ENCODE measurements at regions not wholly inside any gene's neighbourhood (a gene's known extent, or its start where the extent isn't known, plus 50 kb on each side); places are given as distances from the start of the nearest gene placed in this dataset.
"Not testable (repeated sequence)": the region's sequence is repeated elsewhere in the genome, so short reads cannot be mapped to it uniquely, and the experiment has no call there.

- no peak for DNase-seq (ENCODE audit: low spot score)
These were observed 138.8 kb upstream of the ITGA6 start for GRCh38 chr2:172288603-172289002.

GRCh38 chr2:172293952-172294351 is 133.4 kb upstream of the ITGA6 start:
- no peak for DNase-seq (ENCODE audit: low spot score)

GRCh38 chr2:172294983-172295382 is 132.4 kb upstream of the ITGA6 start:
- DNase-seq (ENCODE audit: low spot score), result no peak

DNA sequence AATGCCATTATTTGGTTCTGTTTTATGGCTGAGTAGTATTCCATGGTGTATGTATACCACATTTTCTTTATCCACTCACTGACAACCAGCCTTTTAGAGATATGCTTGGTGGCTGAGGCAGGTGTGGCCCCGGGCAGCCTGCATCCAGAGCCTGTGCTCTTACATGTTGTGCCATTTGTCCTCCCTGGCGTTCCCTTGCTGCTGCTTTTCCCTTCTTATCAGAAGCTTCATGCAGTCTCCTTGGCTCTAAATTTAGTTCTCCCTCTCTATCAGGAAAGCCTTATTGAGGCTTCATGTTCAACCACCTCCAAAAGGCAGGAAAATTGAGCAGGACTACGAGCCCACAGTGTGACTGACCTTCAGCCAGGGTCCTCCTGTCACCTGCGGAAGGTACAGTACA is 131.7 kb upstream of the ITGA6 start:
- DNase-seq (ENCODE audit: low spot score), result no peak

DNA sequence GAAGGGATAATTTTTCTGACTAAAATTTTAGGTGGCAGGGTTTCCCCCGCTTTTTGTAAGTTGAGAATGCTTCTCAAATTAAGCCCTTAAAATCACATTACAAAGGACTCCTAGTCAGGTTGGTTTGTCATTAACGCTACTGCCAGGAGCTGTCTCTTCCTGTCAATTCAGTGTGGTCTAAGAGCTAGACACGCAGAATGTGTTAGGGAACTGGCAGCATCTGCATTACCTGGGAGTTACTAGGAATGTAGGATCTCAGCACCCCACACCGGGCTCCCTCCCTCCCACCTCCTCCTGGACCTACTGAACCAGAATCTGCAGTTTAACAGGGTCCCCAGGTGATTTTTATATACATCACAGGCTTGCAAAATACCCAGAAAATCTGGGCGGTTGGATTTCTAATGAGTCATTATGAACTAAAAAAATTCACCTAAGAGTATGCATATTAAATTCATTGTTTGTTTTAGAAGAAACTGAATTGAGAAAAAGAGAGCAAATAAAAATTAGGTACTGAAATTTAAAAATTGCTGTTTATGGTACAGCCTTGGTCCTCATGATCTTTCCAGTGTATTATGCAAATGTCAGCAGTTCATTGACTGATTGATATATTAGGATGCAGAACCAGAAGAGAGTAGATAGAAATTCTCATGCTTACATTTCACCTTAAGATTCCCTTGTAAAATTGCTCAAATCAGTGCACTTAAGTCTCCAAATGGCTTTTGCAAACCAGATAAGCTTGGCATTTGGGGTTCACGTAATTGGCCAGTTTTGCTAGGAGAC is 130.9 kb upstream of the ITGA6 start:
- no peak for DNase-seq (ENCODE audit: low spot score)

GRCh38 chr2:172297531-172297930 is 129.9 kb upstream of the ITGA6 start:
- DNase-seq (ENCODE audit: low spot score), result no peak

DNA sequence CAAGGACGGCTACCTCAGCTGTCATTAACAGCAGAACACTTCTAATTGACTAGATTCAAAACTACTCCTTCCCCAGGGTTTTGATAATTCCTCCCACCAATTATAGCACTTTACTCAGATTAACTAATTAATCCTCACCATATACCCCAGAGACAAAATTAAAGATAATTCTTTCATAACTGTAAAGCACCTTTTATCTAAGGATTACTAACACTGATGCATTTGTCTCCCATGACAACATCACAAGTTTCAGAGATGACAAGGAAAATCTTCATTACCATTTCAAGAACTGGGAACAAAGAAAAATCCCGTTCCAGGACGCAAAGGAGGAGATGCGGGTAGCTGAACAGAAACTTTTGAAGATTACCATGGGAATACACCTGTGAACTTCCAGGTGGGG is 129.4 kb upstream of the ITGA6 start:
- no peak for DNase-seq (ENCODE audit: low spot score)

- no peak for DNase-seq (ENCODE audit: low spot score)
These were observed 127.6 kb upstream of the ITGA6 start for GRCh38 chr2:172299741-172300140.

DNA sequence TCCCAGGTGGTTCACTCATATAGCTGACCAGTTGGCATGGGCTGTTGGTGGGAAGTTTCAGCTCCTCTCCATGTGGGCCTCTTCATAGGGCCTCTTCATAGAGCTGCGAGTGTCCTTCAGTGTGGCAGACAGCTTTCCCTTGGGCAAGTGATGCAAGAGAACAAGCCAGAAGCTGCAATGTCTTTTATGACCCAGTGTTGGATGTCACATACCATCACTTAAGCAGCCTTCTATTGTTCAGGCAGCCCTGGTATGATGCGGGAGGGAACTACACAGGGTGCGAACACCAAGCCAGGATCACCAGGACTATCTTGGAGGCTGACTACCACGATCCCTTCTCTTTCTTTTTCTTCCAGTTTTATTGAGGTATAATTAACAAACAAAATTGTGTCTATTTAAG is 126.5 kb upstream of the ITGA6 start:
- DNase-seq (ENCODE audit: low spot score), result no peak

DNA sequence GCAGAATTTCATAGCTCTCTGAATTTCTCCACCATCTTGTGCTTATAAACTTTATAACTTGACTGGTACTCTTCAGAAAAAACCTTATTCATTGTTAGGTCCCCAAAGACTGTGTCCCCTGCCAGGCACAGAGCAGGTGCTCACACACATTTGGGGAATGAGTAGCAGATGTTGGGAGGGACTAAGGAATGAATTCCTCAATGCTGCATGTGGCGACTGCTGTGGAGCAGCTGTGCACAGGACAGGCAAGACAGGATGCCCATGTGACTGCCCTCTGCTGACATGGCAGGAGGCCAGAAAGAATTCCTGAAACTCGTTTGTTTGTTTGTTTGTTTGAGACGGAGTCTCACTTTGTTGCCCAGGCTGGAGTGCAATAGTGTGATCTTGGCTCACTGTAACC is 122.3 kb upstream of the ITGA6 start:
- DNase-seq (ENCODE audit: low spot score), result no peak

GRCh38 chr2:172307800-172308199 is 119.6 kb upstream of the ITGA6 start:
- DNase-seq (ENCODE audit: low spot score), result no peak

GRCh38 chr2:172308253-172308935 is 119.0 kb upstream of the ITGA6 start:
- no peak for DNase-seq (ENCODE audit: low spot score)

DNA sequence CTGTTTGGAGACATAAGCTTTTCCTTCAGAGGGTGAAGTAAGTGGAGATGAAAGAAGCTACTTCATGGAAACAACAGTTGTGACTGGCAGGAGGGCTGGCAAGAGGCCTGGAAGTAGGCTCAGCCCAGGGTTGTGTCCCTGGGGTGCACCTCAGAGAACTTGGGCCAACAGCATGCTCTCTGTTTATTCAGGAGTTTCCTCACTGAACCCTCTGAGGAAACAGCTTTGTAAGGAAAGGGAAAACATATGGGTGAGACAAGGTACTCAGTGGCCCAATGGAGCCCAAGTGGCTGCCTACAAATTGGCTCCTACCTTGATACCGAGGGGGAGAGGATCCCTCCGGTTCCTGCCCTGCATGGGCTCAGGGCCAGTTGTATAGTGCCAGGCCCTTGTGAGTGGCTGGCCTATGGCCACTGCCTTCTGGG is 115.5 kb upstream of the ITGA6 start:
- DNase-seq (ENCODE audit: low spot score), result no peak

DNA sequence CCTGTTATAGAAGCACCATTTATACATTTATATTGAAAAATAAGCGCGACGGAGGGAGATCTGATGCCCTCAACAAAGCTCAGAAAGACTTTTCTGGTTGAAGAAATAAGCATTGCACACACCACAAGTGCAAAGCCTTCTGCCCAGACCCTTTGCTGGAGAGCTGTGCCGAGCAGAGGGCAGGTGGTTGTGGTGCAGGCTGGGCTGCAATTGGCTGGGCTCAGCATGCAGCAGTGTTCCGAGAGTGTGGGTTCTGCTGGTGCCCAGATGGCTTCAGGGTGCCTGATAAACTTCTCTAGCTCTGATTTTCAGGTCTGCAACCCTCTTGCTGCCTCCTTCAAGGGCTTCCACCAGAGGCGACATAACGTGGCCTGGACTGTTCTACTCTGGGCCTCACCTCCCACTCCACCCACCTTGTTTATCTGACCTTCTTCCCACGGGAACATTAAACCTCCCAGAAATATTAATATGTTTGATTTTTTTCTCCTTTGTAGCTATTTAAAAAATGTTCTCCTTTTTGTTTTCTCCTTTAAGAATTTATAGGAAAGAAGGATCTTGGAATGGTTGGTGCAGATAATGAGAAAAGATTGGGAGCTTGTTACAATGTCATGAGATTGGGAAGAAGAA is 113.6 kb upstream of the ITGA6 start:
- DNase-seq (ENCODE audit: low spot score), result no peak

DNA sequence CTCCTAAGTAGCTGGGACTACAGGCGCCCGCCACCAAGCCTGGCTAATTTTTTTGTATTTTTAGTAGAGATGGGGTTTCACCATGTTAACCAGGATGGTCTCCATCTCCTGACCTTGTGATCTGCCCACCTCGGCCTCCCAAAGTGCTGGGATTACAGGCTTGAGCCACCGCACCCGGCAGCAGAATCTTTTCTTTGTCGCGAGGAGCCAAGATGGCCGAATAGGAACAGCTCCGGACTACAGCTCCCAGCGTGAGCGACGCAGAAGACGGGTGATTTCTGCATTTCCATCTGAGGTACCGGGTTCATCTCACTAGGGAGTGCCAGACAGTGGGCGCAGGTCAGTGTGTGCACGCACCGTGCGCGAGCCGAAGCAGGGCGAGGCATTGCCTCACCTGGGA is 112.3 kb upstream of the ITGA6 start:
- DNase-seq (ENCODE audit: low spot score), result not testable (repeated sequence)

- no peak for DNase-seq (ENCODE audit: low spot score)
These were observed 105.3 kb upstream of the ITGA6 start for GRCh38 chr2:172322049-172322448.

DNA sequence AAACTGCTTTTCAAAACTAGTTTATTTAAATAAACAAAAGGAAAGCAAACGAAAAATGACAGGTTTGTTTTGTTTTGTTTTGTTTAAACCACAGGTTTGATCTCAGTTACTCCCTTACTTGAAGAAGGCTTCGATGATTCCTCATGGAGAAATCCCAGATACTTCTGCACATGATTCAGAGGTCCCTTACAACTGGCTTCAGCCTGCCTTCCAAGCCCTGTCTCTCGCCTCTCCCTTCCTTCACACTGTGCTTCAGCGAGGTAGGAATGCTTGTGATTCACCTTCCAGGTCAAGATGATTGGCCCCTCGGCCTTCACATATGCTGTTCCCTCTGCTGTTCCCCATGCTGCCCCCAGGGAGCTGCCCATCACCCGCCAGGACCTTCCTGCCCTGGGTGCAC is 104.1 kb upstream of the ITGA6 start:
- no peak for DNase-seq (ENCODE audit: low spot score)

DNA sequence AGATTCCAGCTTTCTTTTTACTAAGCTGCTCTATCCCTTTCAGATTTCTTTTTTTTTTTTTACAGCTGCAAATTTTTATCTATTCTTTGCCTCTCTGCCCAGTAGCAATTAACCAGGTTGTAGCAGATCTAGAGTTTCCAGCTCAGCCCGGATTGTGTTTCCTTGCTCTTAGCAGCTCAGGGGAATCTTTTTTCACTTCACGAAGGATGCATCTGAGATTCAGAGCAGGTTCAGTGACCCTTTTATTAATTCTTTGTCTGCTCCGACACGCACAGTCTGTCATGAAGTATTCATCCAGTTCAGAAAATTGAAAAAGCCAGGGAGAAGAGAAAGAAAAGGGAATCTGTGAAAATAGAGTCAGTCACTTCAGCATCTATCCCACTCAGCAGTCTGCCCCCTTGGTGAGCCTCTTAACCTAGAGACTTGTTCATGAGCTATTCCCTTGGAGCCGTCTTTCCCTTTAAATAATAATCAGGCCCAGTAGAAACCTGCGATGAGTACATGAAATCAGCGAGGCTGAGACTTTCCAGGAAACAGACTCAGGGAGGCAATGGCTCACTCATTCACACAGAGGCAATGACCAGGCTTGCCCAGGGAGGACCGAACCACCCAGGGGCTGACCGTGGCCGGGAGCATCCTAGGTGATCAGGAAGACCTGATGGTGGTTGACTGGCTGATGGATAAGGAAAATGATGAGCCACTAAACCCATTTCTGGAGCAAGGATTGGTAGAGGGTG is 103.4 kb upstream of the ITGA6 start:
- DNase-seq (ENCODE audit: low spot score), result no peak

DNA sequence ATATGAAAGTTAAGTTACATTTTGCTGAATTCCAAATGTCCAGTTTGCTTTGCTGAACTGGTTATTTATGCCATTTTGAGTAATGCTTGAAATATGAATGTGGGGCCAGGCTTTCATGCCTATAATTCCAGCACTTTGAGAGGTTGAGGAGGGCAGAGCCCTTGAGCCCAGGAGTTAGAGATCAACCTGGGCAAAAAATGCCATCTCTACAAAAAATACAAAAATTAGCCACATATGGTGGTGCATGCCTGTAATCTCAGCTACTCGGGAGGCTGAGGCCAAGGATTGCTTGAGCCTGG is 101.2 kb upstream of the ITGA6 start:
- DNase-seq (ENCODE audit: low spot score), result no peak

DNA sequence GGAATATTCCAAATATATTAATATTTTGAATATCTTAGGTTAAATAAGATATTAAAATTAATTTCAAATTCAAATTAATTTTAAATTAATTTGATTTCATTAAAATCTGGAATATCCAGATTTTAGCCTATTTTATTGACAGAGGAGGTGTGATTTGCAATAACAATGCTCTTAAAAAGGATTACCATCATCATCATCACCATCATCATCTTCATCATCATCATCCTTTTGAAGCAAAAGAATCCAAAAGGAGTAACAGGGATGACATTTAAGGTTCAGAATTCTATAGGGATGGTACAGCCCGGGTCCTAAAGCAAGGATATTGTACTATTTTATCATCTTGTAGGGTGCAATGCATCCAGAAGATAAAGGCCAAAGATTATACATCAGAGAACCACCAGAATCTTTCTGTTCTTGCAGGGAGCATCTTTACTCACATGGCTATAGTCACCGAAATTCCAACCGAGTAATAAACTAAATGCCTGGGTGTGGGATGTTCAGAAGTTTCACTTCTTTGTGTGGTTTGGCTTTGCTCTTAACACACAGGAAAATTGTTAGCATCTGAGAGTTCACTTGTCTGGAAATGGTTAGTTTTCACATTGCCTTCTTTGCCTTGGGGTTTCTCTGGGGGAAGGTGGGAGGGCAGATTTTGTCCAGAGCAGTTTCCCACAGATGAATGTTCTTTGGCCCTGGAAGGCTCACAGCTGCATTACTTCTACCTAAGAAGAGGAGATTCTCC is 99.1 kb upstream of the ITGA6 start:
- DNase-seq (ENCODE audit: low spot score), result no peak

- no peak for DNase-seq (ENCODE audit: low spot score)
These were observed 98.0 kb upstream of the ITGA6 start for GRCh38 chr2:172329416-172329773.

All from putamen (tissue), 1 donor.